ENCODE measurements at regions not wholly inside any gene's neighbourhood (a gene's known extent, or its start where the extent isn't known, plus 50 kb on each side); places are given as distances from the start of the nearest gene placed in this dataset.

GRCh38 chr14:22434030-22434429 lies 155.0 kb downstream of the DAD1 start:
- TF ChIP-seq EZH2phosphoT487 (IDR thresholded peaks at IDR 0.05; ENCODE audit: borderline replicate concordance, low read length) (no peak), CTCF (IDR thresholded peaks at IDR 0.05; ENCODE audit: low read depth, low read length, poor library complexity, severe bottlenecking) (peak; percentile 77)
- H3K79me2 ChIP-seq (ENCODE audit: control insufficient read depth, low read length): no peaks in the 10 kb centered on the region
- H3K36me3 ChIP-seq (ENCODE audit: control insufficient read depth, low read length): no peaks in the 10 kb centered on the region
- no peaks in the 10 kb centered on the region for H3K27me3 ChIP-seq (ENCODE audit: control insufficient read depth, low read length)
- H3K9me2 ChIP-seq (replicated peaks; ENCODE audit: control insufficient read depth, low read length): no peaks in the 10 kb centered on the region
- peak overlapping the region; percentile 79 for H3K4me2 ChIP-seq (ENCODE audit: low read length)
- peak overlapping the region; percentile 59 for H3K4me3 ChIP-seq (ENCODE audit: low read length)
- peaks cover 22% of the 10 kb centered on the region for H3F3A ChIP-seq (ENCODE audit: control insufficient read depth, insufficient read depth)
- H3K4me1 ChIP-seq (ENCODE audit: control insufficient read depth, low read length): peaks cover 56% of the 10 kb centered on the region
- H3K9me3 ChIP-seq (ENCODE audit: control insufficient read depth, insufficient read depth, low read length): no peaks in the 10 kb centered on the region
- no peaks in the 10 kb centered on the region for H4K20me1 ChIP-seq (ENCODE audit: control insufficient read depth, insufficient read depth, low read depth, low read length)
- peak overlapping the region; percentile 91 for H3K27ac ChIP-seq (ENCODE audit: low read depth, low read length)

GRCh38 chr14:22433069-22433468 lies 156.0 kb downstream of the DAD1 start:
- H4K20me1 ChIP-seq (ENCODE audit: control insufficient read depth, insufficient read depth, low read depth, low read length): no peaks in the 10 kb centered on the region
- H3K27me3 ChIP-seq (ENCODE audit: control insufficient read depth, low read length): no peaks in the 10 kb centered on the region
- H3K4me3 ChIP-seq (ENCODE audit: low read length): peak overlapping the region; percentile 59
- H3F3A ChIP-seq (ENCODE audit: control insufficient read depth, insufficient read depth): peaks cover 22% of the 10 kb centered on the region
- H3K9me2 ChIP-seq (replicated peaks; ENCODE audit: control insufficient read depth, low read length): no peaks in the 10 kb centered on the region
- no peaks in the 10 kb centered on the region for H3K79me2 ChIP-seq (ENCODE audit: control insufficient read depth, low read length)
- no peaks in the 10 kb centered on the region for H3K36me3 ChIP-seq (ENCODE audit: control insufficient read depth, low read length)
- H3K9me3 ChIP-seq (ENCODE audit: control insufficient read depth, insufficient read depth, low read length): no peaks in the 10 kb centered on the region
- H3K27ac ChIP-seq (ENCODE audit: low read depth, low read length): peak overlapping the region; percentile 91
- H3K4me2 ChIP-seq (ENCODE audit: low read length): peak overlapping the region; percentile 79
- TF ChIP-seq EZH2phosphoT487 (IDR thresholded peaks at IDR 0.05; ENCODE audit: borderline replicate concordance, low read length) (no peak), CTCF (IDR thresholded peaks at IDR 0.05; ENCODE audit: low read depth, low read length, poor library complexity, severe bottlenecking) (no peak)
- peaks cover 66% of the 10 kb centered on the region for H3K4me1 ChIP-seq (ENCODE audit: control insufficient read depth, low read length)

GRCh38 chr14:22432348-22432976 lies 156.6 kb downstream of the DAD1 start:
- Histone ChIP-seq H3K27ac (ENCODE audit: low read depth, low read length) (peak overlapping the region; percentile 91), H3K9me3 (ENCODE audit: control insufficient read depth, insufficient read depth, low read length) (no peaks in the 10 kb centered on the region), H3K27me3 (ENCODE audit: control insufficient read depth, low read length) (no peaks in the 10 kb centered on the region), H3K4me1 (ENCODE audit: control insufficient read depth, low read length) (peaks cover 72% of the 10 kb centered on the region), H3F3A (ENCODE audit: control insufficient read depth, insufficient read depth) (peaks cover 22% of the 10 kb centered on the region), H4K20me1 (ENCODE audit: control insufficient read depth, insufficient read depth, low read depth, low read length) (no peaks in the 10 kb centered on the region), H3K9me2 (replicated peaks; ENCODE audit: control insufficient read depth, low read length) (no peaks in the 10 kb centered on the region), H3K4me2 (ENCODE audit: low read length) (peak overlapping the region; percentile 79), H3K4me3 (ENCODE audit: low read length) (peak overlapping the region; percentile 59), H3K36me3 (ENCODE audit: control insufficient read depth, low read length) (no peaks in the 10 kb centered on the region), H3K79me2 (ENCODE audit: control insufficient read depth, low read length) (no peaks in the 10 kb centered on the region)
- TF ChIP-seq EZH2phosphoT487 (IDR thresholded peaks at IDR 0.05; ENCODE audit: borderline replicate concordance, low read length) (no peak), CTCF (IDR thresholded peaks at IDR 0.05; ENCODE audit: low read depth, low read length, poor library complexity, severe bottlenecking) (no peak)

Measured in DOHH2 (cell line).